LoVo (cell line): ENCODE measurements at regions not wholly inside any gene's neighbourhood (a gene's known extent, or its start where the extent isn't known, plus 50 kb on each side); places are given as distances from the start of the nearest gene placed in this dataset.
"Not testable (repeated sequence)": the region's sequence is repeated elsewhere in the genome, so short reads cannot be mapped to it uniquely, and the experiment has no call there.

Experiments used
- DNase-seq: peaks from one replicate; pipeline ENCODE4 v3.0.0-alpha.2; 2016; ENCODE audit warnings: low spot score

GRCh38 chr4:137956256-137956655, 285.9 kb downstream of the SLC7A11 start:
- no peak for DNase-seq

- DNase-seq: no peak
Observed at GRCh38 chr4:137955595-137955994, 286.6 kb downstream of the SLC7A11 start.

- DNase-seq: no peak
Observed at GRCh38 chr4:137952116-137952515, 290.0 kb downstream of the SLC7A11 start.

- DNase-seq: no peak
Observed at GRCh38 chr4:137950286-137950685, 291.9 kb downstream of the SLC7A11 start.

- DNase-seq: no peak
Observed at GRCh38 chr4:137949746-137950145, 292.4 kb downstream of the SLC7A11 start.

GRCh38 chr4:137946453-137947174, 295.5 kb downstream of the SLC7A11 start:
- DNase-seq: no peak

- DNase-seq: not testable (repeated sequence)
Observed at GRCh38 chr4:137942815-137943214, 299.3 kb downstream of the SLC7A11 start.

- not testable (repeated sequence) for DNase-seq
Observed at GRCh38 chr4:137942015-137942515, 300.1 kb downstream of the SLC7A11 start.

- no peak for DNase-seq
Observed at GRCh38 chr4:137934911-137935310, 307.2 kb downstream of the SLC7A11 start.

GRCh38 chr4:137934046-137934445, 308.1 kb downstream of the SLC7A11 start:
- no peak for DNase-seq

- no peak for DNase-seq
Observed at GRCh38 chr4:137927972-137928371, 314.2 kb downstream of the SLC7A11 start.

GRCh38 chr4:137923494-137923893, 318.7 kb downstream of the SLC7A11 start:
- no peak for DNase-seq

- no peak for DNase-seq
Observed at GRCh38 chr4:137922721-137923120, 319.4 kb downstream of the SLC7A11 start.

GRCh38 chr4:137909529-137910309, 332.4 kb downstream of the SLC7A11 start:
- peak; percentile 4 for DNase-seq

GRCh38 chr4:137905930-137906329, 336.2 kb downstream of the SLC7A11 start:
- no peak for DNase-seq

GRCh38 chr4:137901114-137901513, 341.0 kb downstream of the SLC7A11 start:
- no peak for DNase-seq

- no peak for DNase-seq
Observed at GRCh38 chr4:137896221-137896737, 345.9 kb downstream of the SLC7A11 start.

- DNase-seq: not testable (repeated sequence)
Observed at GRCh38 chr4:137895515-137895914, 346.6 kb downstream of the SLC7A11 start.

GRCh38 chr4:137892134-137892533, 350.0 kb downstream of the SLC7A11 start:
- no peak for DNase-seq

- DNase-seq: no peak
Observed at GRCh38 chr4:137890812-137891211, 351.3 kb downstream of the SLC7A11 start.

GRCh38 chr4:137881641-137882040, 349.3 kb upstream of the PCDH18 start:
- no peak for DNase-seq

- not testable (repeated sequence) for DNase-seq
Observed at GRCh38 chr4:137868067-137868466, 335.8 kb upstream of the PCDH18 start.

GRCh38 chr4:137866671-137867070, 334.4 kb upstream of the PCDH18 start:
- DNase-seq: no peak
